HL-60 (cell line): ENCODE measurements at regions not wholly inside any gene's neighbourhood (a gene's known extent, or its start where the extent isn't known, plus 50 kb on each side); places are given as distances from the start of the nearest gene placed in this dataset.

Source experiments
- CTCF ChIP-seq: IDR thresholded peaks from one replicate; pipeline ENCODE4 v1.5.1; 2011; ENCODE audit warnings: low read length, control low read depth, inconsistent platforms; ENCODE audit not compliant: insufficient read depth
- GABPA ChIP-seq: IDR thresholded peaks from 2 replicates; pipeline ENCODE4 v1.6.1; 2012; ENCODE audit warnings: low read depth
- POLR2AphosphoS5 ChIP-seq: IDR thresholded peaks from 2 replicates; pipeline ENCODE4 v1.6.1; 2012; ENCODE audit warnings: low read depth
- REST ChIP-seq: IDR thresholded peaks from 2 replicates; pipeline ENCODE4 v1.6.1; 2012; ENCODE audit warnings: low read depth; ENCODE audit not compliant: insufficient replicate concordance

- TF ChIP-seq POLR2AphosphoS5 (no peak), CTCF (no peak), REST (no peak), GABPA (no peak)
These were observed 218.6 kb downstream of the MTHFS start for GRCh38 chr15:79678032-79678701.
